ENCODE measurements at regions not wholly inside any gene's neighbourhood (a gene's known extent, or its start where the extent isn't known, plus 50 kb on each side); places are given as distances from the start of the nearest gene placed in this dataset.

- DNase-seq (ENCODE audit: low read depth in 3 of 3): no peak
Measured at GRCh38 chr1:14189381-14189780, 409.1 kb upstream of the KAZN start.

GRCh38 chr1:14190508-14190907 lies 408.0 kb upstream of the KAZN start:
- DNase-seq (ENCODE audit: low read depth in 3 of 3): no peak

GRCh38 chr1:14194511-14194910 lies 404.0 kb upstream of the KAZN start:
- DNase-seq (ENCODE audit: low read depth in 3 of 3): no peak

GRCh38 chr1:14205066-14205465 lies 393.4 kb upstream of the KAZN start:
- no peak for DNase-seq (ENCODE audit: low read depth in 3 of 3)

GRCh38 chr1:14215151-14215550 lies 383.3 kb upstream of the KAZN start:
- no peak for DNase-seq (ENCODE audit: low read depth in 3 of 3)

- DNase-seq (ENCODE audit: low read depth in 3 of 3): no peak
Measured at GRCh38 chr1:14217384-14217783, 381.1 kb upstream of the KAZN start.

- DNase-seq (ENCODE audit: low read depth in 3 of 3): no peak
Measured at GRCh38 chr1:14220324-14220723, 378.2 kb upstream of the KAZN start.

- DNase-seq (ENCODE audit: low read depth in 3 of 3): no peak
Measured at GRCh38 chr1:14220811-14221210, 377.7 kb upstream of the KAZN start.

GRCh38 chr1:14222086-14222485 lies 376.4 kb upstream of the KAZN start:
- DNase-seq (ENCODE audit: low read depth in 3 of 3): no peak

GRCh38 chr1:14228677-14229076 lies 369.8 kb upstream of the KAZN start:
- DNase-seq (ENCODE audit: low read depth in 3 of 3): no peak

GRCh38 chr1:14233510-14233909 lies 365.0 kb upstream of the KAZN start:
- no peak for DNase-seq (ENCODE audit: low read depth in 3 of 3)

GRCh38 chr1:14236097-14236496 lies 362.4 kb upstream of the KAZN start:
- DNase-seq (ENCODE audit: low read depth in 3 of 3): no peak

GRCh38 chr1:14238472-14239307 lies 359.8 kb upstream of the KAZN start:
- no peak for DNase-seq (ENCODE audit: low read depth in 3 of 3)

- DNase-seq (ENCODE audit: low read depth in 3 of 3): no peak
Measured at GRCh38 chr1:14240265-14240664, 358.2 kb upstream of the KAZN start.

- no peak for DNase-seq (ENCODE audit: low read depth in 3 of 3)
Measured at GRCh38 chr1:14242123-14242522, 356.4 kb upstream of the KAZN start.

GRCh38 chr1:14242870-14243269 lies 355.6 kb upstream of the KAZN start:
- DNase-seq (ENCODE audit: low read depth in 3 of 3): no peak

- no peak for DNase-seq (ENCODE audit: low read depth in 3 of 3)
Measured at GRCh38 chr1:14245954-14246353, 352.5 kb upstream of the KAZN start.

GRCh38 chr1:14246471-14246870 lies 352.0 kb upstream of the KAZN start:
- no peak for DNase-seq (ENCODE audit: low read depth in 3 of 3)

- DNase-seq (ENCODE audit: low read depth in 3 of 3): no peak
Measured at GRCh38 chr1:14247666-14248065, 350.8 kb upstream of the KAZN start.

- DNase-seq (ENCODE audit: low read depth in 3 of 3): no peak
Measured at GRCh38 chr1:14251871-14252270, 346.6 kb upstream of the KAZN start.

- no peak for DNase-seq (ENCODE audit: low read depth in 3 of 3)
Measured at GRCh38 chr1:14253676-14254075, 344.8 kb upstream of the KAZN start.

- no peak for DNase-seq (ENCODE audit: low read depth in 3 of 3)
Measured at GRCh38 chr1:14254251-14254650, 344.2 kb upstream of the KAZN start.

GRCh38 chr1:14255233-14255632 lies 343.3 kb upstream of the KAZN start:
- no peak for DNase-seq (ENCODE audit: low read depth in 3 of 3)

GRCh38 chr1:14255711-14256110 lies 342.8 kb upstream of the KAZN start:
- DNase-seq (ENCODE audit: low read depth in 3 of 3): no peak

Data from stimulated activated CD4-positive, alpha-beta T cell treated with anti-CD3 and anti-CD28 coated beads, TNF-alpha, amount 100 ng/mL, for 4 hours (primary cell).